ENCODE measurements at regions not wholly inside any gene's neighbourhood (a gene's known extent, or its start where the extent isn't known, plus 50 kb on each side); places are given as distances from the start of the nearest gene placed in this dataset.
A peak's percentile ranks its signal among the peaks of the same experiment; 100 is the strongest.

- DNase-seq: no peak
Observed at GRCh38 chr20:39853050-39853449, 836.0 kb downstream of the MAFB start.

DNA sequence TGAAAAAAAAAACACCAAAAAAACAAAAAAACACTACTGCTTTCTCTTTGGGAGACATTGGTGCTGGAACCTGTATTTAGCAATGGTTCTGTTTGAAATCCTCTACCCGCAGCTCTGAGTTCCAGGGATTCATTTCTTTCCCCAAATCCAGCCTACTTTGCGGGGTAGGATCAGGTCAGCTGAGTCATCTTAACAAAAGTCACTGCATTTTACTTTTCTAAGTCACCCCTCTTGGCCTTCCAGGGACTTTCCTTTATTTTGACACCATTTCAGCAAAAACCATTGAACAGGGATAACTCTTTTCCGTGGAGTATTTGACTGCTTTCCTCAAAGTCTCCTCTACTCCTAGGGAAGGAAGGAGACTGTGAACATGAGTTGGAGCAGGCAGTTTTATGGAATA lies 837.6 kb downstream of the MAFB start:
- no peak for DNase-seq

GRCh38 chr20:39850821-39851330 lies 838.2 kb downstream of the MAFB start:
- DNase-seq: no peak

- DNase-seq: no peak
Observed at GRCh38 chr20:39850246-39850645, 838.8 kb downstream of the MAFB start.

DNA sequence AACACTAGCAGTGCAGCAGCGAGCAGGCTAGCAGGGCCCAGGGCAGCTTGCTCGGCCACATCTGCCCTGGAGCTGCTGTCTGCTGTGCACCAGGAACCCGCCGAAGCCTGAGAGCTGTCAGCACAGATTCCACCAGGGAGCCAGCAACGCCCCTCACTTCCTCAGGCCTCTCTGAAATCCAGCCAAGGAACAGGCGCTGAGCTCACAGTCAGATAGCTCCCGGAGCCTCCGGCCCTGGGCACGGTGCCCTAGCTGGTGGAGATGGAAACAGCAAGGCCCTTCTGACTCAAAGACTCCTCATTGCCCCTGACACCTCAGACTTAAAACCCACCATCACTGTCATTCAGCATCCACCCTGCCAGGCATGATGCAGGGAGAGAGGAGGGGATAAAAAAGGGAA lies 839.4 kb downstream of the MAFB start:
- DNase-seq: no peak

DNA sequence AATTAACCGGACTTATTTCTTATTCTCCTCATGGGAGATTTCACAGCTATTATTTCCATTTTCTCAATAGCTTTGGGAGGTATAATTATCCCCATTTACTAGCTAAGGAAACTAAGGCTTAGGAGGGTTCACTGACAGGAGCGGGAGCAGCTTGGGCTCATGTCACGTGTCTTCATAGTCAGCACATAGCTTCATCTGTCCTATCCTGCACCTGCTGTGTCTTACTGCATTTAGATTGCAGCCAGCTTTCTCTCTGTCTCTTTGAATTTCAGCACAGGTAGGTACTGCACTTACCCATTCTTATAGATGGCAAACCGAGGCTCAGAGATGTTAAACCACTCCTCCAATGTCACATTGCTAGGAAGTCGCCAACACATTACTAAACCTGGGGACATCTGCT lies 839.9 kb downstream of the MAFB start:
- no peak for DNase-seq

- no peak for DNase-seq
Observed at GRCh38 chr20:39839399-39840119, 849.5 kb downstream of the MAFB start.

DNA sequence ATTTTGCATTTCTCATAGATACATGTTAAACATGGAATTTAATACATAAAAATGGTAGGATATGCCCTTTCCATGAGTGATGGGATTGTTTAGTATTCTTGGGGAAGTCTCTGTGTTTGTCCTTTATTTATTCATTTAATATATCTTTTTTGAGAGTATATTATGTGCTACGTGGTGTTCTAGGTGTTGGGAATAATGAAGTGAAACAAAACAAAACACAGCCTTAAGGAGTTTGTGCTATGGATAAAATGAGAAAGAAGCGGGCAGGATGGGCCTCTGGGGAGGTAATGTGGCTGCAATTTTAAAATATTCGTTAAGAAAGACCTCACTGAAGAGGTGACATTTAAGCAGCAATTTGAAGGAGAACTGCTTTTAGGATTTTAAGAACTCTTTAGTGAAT lies 851.5 kb downstream of the MAFB start:
- no peak for DNase-seq

DNA sequence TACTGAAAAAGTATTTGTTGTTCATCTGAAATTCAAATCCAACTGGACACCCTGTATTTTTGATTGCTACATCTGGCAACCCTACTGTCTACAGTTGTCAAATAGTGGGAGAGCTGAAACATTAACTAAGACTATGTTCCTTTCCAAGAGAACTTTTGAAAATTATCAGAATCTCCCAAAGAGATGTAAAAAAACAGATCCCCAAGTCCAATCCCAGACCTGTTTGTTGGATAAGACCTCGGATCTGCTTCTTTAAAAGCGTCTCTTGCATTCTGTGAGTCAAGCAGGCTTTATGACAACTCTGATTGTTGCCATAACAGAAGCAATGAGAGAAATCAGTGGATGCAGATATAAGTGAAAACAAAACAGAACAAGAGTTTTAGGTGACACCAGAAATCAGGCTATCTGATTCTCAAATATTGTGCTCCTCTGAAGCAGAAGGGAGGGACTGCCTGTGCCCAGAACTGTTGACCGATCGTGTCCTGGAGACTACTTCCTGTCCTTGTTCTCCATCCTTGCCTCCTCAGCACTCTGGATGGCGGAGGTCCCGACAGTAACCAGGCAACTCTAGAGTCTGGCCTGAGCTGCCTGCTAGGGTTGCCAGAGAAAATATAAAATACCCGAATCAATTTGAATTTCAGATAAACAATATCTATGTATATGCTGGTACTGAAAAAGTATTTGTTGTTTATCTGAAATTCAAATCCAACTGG lies 853.8 kb downstream of the MAFB start:
- DNase-seq: no peak

GRCh38 chr20:39830903-39831302 lies 858.1 kb downstream of the MAFB start:
- no peak for DNase-seq

- DNase-seq: no peak
Observed at GRCh38 chr20:39829661-39830060, 859.4 kb downstream of the MAFB start.

GRCh38 chr20:39829256-39829655 lies 859.8 kb downstream of the MAFB start:
- peak; percentile 20 for DNase-seq

DNA sequence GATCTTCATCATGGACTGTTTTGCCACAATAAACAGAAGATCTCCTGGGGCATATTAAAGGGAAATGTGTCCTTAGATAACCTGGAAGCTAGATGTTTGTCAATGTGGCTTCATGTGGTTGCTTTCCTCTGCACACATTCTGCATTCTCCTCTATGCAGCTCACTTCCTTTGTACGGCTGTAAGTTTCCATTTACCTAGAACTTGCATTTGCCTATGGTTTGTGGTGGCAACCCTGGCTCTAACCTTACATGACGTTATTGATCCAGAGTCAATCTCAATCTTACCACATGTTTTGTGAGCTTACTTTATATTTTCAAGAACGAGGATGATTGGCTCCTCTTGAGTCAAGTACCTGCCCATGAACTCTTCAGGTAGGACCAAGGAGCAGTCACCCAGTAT lies 863.1 kb downstream of the MAFB start:
- DNase-seq: no peak

GRCh38 chr20:39825524-39825923 lies 863.4 kb downstream of the DHX35 start:
- no peak for DNase-seq

- no peak for DNase-seq
Observed at GRCh38 chr20:39823224-39823623, 861.1 kb downstream of the DHX35 start.

DNA sequence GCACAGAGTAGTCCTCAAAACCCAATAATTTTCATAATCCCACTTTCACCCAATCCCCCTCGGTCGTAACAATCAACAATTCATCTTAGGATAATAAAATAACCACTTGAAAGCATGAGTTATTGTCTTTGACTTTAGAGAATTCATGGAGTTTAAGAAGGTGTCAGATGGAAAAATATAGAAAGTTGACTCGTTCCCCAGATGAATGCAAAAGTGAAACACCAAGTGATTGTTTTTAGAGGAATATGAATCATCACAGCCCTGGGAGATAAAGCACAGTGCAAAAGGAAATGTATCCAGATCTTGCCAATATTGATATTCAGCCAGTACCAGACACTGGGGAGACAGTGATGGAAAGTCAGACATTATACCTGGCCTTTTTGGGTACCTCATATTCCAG lies 860.5 kb downstream of the DHX35 start:
- DNase-seq: no peak

GRCh38 chr20:39813190-39813829 lies 851.2 kb downstream of the DHX35 start:
- no peak for DNase-seq

- peak; percentile 48 for DNase-seq
Observed at GRCh38 chr20:39812116-39812515, 850.0 kb downstream of the DHX35 start.

GRCh38 chr20:39810309-39810708 lies 848.2 kb downstream of the DHX35 start:
- no peak for DNase-seq

DNA sequence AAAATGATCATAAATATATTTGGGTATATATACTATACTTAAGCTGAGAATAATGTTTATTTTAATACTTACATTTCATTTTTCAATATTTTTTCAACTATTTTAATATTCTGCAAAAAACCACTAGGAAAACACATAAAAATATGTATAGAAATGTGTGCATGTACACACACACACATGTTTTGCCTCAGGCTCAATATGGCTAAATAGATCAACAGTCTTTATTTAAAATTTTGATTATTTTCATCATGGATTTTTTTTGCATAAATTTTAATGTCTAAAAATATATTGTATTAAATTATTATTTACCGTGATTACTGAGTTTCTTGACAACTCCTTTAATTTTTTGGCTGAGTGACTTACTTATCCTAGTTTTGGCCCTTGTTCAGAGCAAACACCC lies 846.5 kb downstream of the DHX35 start:
- no peak for DNase-seq

DNA sequence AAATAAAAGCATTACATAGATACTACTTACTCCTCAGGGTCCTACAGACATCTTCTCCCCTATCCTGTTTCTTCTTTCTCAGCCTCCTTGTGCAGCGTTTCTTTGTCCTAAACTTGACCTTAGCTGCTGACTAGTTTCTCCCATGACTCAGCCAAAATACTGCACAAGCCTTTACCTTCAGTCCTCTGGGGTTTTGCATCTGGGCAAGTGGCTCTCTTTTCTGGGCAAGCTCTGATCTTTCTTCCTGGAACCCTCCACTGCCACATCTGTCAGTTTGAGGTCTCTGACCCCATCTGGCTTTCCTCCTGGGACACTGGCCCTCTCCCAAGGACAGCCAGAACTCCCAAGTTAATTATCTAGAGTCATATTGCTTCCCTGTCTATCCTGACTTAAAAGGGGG lies 838.4 kb downstream of the DHX35 start:
- no peak for DNase-seq

DNA sequence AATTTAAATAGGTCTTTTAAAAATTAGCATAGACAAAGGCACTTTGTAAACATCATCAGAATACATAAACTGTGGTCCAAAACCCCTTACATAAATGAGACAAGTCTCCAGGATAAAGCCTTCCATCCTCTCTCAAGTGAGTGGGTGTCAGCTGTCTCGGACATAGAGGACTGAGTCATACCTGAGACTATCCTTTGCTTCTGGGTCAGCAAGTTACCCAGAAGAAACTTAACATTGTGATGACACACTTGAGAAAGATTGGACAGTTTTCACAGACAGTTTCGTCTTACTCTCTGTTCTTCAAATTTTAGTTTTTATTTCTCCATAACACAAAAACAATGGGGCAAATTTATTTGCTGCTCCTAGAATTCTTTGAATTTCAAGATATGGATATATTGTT lies 838.0 kb downstream of the DHX35 start:
- no peak for DNase-seq

DNA sequence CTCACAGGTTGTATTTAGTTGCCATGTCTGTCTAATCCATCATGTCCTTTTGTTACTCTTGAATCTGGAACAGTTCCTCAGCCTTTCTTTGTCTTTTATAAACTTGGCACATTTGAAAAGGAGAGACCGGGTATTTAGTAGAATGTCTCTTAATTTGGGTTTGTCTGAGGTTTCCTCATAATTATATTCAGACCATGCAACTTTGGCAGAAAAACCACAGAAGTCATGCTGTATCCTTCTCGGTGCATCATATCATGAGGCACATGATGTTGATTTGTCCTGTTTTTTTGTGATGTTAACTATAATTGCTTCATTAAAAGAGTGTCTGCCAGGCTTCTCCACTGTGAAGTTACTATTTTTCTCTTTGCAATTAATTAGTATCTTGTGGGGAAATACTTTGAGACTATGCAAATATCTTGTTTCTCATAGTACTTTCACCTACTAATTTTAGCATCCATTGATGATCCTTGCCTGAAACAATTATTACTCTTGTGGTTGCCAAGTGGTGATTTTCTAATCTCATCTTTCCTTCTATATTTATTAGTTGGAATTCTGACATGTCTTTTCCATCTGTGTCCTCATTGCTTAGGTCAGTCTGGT lies 837.3 kb downstream of the DHX35 start:
- no peak for DNase-seq
